K562 (cell line): ENCODE measurements at regions not wholly inside any gene's neighbourhood (a gene's known extent, or its start where the extent isn't known, plus 50 kb on each side); places are given as distances from the start of the nearest gene placed in this dataset.

Source experiments
- MXI1 ChIP-seq: IDR thresholded peaks from 2 replicates; pipeline ENCODE4 v1.6.1; 2011; ENCODE audit warnings: low read depth, mild to moderate bottlenecking, improper control_type of control experiment, low read length
- SMARCB1 ChIP-seq: IDR thresholded peaks from 2 replicates; pipeline ENCODE4 v1.6.1; 2011; ENCODE audit warnings: improper control_type of control experiment, low read depth; ENCODE audit not compliant: insufficient read length
- TGIF2 ChIP-seq: sonication (generic); formaldehyde crosslinking; IDR thresholded peaks from 2 replicates; pipeline ENCODE4 v1.8.1; 2022; ENCODE audit warnings: mild to moderate bottlenecking, missing genetic modification reagents, moderate library complexity
- ZNF518B ChIP-seq: fragments of 250-450 bp; sonication (Bioruptor Pico); IDR thresholded peaks from 2 replicates; pipeline ENCODE4 v1.5.0; 2021; ENCODE audit warnings: mild to moderate bottlenecking, moderate library complexity
- TF ChIP-seq, protein P1 (sequence below), 3 experiments: IDR thresholded peaks in 2 of 3; conservative IDR thresholded peaks in 1 of 3; 2 replicates each; pipeline ENCODE4 v1.5.1; 2011 to 2012; ENCODE audit warnings: low read length in 3 of 3, mild to moderate bottlenecking in 3 of 3, control low read depth in 2 of 3, improper control_type of control experiment in 1 of 3, inconsistent platforms in 1 of 3, low read depth in 1 of 3, mixed read lengths in 1 of 3, moderate library complexity in 1 of 3; ENCODE audit not compliant: insufficient read depth in 2 of 3
- TF ChIP-seq, protein P2 (sequence below): fragments of 450-650 bp; IDR thresholded peaks from 2 replicates; pipeline ENCODE4 v1.6.1; 2017; ENCODE audit warnings: mild to moderate bottlenecking, moderate library complexity

DNA sequence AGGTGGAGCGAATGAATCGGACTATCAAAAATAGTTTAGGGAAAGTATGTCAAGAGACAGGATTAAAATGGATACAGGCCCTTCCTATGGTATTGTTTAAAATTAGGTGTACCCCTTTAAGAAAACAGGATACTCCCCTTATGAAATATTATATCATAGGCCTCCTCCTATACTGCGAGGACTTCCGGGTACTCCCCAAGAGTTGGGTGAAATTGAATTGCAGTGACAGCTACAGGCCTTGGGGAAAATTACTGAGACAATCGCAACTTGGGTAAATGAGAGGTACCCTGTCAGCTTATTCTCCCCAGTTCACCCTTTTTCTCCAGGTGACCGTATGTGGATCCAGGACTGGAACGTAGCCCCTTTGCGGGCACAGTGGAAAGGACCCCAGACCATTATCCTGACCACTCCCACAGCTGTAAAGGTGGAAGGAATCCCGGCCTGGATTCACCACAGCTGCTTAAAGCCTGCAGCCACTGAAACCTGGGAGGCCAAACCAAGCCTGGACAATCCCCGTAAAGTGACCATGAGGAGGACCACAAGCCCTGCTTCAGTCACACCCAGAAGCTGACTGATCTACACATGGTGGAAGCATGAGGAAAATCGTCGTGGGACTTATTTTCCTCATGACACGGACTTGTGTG lies 1138.1 kb downstream of the ARAP2 start (continued):
- TF ChIP-seq, protein P1, sequence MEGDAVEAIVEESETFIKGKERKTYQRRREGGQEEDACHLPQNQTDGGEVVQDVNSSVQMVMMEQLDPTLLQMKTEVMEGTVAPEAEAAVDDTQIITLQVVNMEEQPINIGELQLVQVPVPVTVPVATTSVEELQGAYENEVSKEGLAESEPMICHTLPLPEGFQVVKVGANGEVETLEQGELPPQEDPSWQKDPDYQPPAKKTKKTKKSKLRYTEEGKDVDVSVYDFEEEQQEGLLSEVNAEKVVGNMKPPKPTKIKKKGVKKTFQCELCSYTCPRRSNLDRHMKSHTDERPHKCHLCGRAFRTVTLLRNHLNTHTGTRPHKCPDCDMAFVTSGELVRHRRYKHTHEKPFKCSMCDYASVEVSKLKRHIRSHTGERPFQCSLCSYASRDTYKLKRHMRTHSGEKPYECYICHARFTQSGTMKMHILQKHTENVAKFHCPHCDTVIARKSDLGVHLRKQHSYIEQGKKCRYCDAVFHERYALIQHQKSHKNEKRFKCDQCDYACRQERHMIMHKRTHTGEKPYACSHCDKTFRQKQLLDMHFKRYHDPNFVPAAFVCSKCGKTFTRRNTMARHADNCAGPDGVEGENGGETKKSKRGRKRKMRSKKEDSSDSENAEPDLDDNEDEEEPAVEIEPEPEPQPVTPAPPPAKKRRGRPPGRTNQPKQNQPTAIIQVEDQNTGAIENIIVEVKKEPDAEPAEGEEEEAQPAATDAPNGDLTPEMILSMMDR (IDR thresholded peaks at IDR 0.05 in 2 of 3, conservative IDR thresholded peaks at IDR 0.05 in 1 of 3; ENCODE audit: insufficient read depth in 2 of 3, low read depth in 1 of 3, low read length in 3 of 3) = no peak
- no peak for TF ChIP-seq TGIF2 (CRISPR knock-in tag)
- TF ChIP-seq, protein P2, sequence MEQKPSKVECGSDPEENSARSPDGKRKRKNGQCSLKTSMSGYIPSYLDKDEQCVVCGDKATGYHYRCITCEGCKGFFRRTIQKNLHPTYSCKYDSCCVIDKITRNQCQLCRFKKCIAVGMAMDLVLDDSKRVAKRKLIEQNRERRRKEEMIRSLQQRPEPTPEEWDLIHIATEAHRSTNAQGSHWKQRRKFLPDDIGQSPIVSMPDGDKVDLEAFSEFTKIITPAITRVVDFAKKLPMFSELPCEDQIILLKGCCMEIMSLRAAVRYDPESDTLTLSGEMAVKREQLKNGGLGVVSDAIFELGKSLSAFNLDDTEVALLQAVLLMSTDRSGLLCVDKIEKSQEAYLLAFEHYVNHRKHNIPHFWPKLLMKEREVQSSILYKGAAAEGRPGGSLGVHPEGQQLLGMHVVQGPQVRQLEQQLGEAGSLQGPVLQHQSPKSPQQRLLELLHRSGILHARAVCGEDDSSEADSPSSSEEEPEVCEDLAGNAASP = no peak
- no peak for TF ChIP-seq ZNF518B (CRISPR knock-in tag)
- TF ChIP-seq SMARCB1 = no peak
- TF ChIP-seq MXI1 = no peak
